Spleen (tissue), 11 donors: ENCODE measurements at regions not wholly inside any gene's neighbourhood (a gene's known extent, or its start where the extent isn't known, plus 50 kb on each side); places are given as distances from the start of the nearest gene placed in this dataset.

Experiments used
- DNase-seq: peaks from one replicate; pipeline ENCODE4 v3.0.0-alpha.2; 2020
- H3K27ac ChIP-seq, 8 donors: fragments of 200-600 bp; sonication (generic) in 7 of 8; 1 replicate in 4 of 8; 2 replicates in 4 of 8; pipeline versions ENCODE4 v1.5.0 to v1.8.0; 2016 to 2021; ENCODE audit warnings: inconsistent platforms in 4 of 8, mild to moderate bottlenecking in 4 of 8, moderate library complexity in 1 of 8
- H3K27me3 ChIP-seq, 7 donors: fragments of 200-600 bp; sonication (generic) in 6 of 7; replicated peaks in 1 of 7; 1 replicate in 4 of 7; 2 replicates in 3 of 7; pipeline versions ENCODE4 v1.5.0 to v1.8.0; 2016 to 2021; ENCODE audit warnings: inconsistent platforms in 3 of 7, mild to moderate bottlenecking in 1 of 7
- H3K36me3 ChIP-seq, 6 donors: fragments of 200-600 bp; sonication (generic) in 5 of 6; 1 replicate in 4 of 6; 2 replicates in 2 of 6; pipeline versions ENCODE4 v1.5.0 to v1.8.0; 2016 to 2021; ENCODE audit warnings: inconsistent platforms in 2 of 6
- H3K4me1 ChIP-seq, 6 donors: fragments of 200-600 bp; sonication (generic) in 5 of 6; 1 replicate in 3 of 6; 2 replicates in 3 of 6; pipeline versions ENCODE4 v1.5.0 to v1.8.0; 2016 to 2021; ENCODE audit warnings: inconsistent platforms in 3 of 6
- H3K4me3 ChIP-seq, 8 donors: fragments of 200-600 bp; sonication (generic) in 7 of 8; 1 replicate in 4 of 8; 2 replicates in 4 of 8; pipeline versions ENCODE4 v1.5.0 to v1.8.0; 2016 to 2021; ENCODE audit warnings: inconsistent platforms in 4 of 8, mild to moderate bottlenecking in 4 of 8, moderate library complexity in 2 of 8
- H3K9me3 ChIP-seq, 8 donors: fragments of 200-600 bp; sonication (generic) in 7 of 8; 1 replicate in 4 of 8; 2 replicates in 4 of 8; pipeline versions ENCODE4 v1.5.0 to v1.8.0; 2016 to 2021; ENCODE audit warnings: inconsistent platforms in 4 of 8
- POLR2A ChIP-seq, 3 donors: fragments of 450-650 bp; IDR thresholded peaks; one replicate each; pipeline ENCODE4 v1.5.1; 2017; ENCODE audit warnings: antibody characterized with exemption in 3 of 3, mild to moderate bottlenecking in 1 of 3
- POLR2AphosphoS5 ChIP-seq, 3 donors: sonication (generic); formaldehyde crosslinking; IDR thresholded peaks; one replicate each; pipeline ENCODE4 v1.5.1; 2017; ENCODE audit warnings: antibody characterized with exemption in 3 of 3
- WGBS, 5 donors: extraction: QIAGEN DNeasy Blood & Tissue Kit in 3 of 5; methylation state at CpG; one replicate each; pipeline versions ENCODE4 v1.1.5 to v1.1.7; 2013 to 2018; 5-methylcytosine and 5-hydroxymethylcytosine counted together
- intact Hi-C: fragments of 100-400 bp; cut with DNase I; formaldehyde crosslinking; loops from one replicate; pipeline ENCODE4 v1.15.0; 2023; ENCODE audit warnings: low total_unique reads
- TF ChIP-seq, protein P1 (sequence below), 11 experiments: fragments of 200-600 bp in 7 of 11; fragments of 450-650 bp in 4 of 11; sonication (generic) in 4 of 11; IDR thresholded peaks in 8 of 11; conservative IDR thresholded peaks in 3 of 11; 1 replicate in 7 of 11; 2 replicates in 4 of 11; pipeline versions ENCODE4 v1.4.0 to v1.8.0; 2016 to 2021; ENCODE audit warnings: antibody characterized with exemption in 11 of 11, inconsistent platforms in 4 of 11, mild to moderate bottlenecking in 1 of 11
- donor health status: healthy with polysubstance abuse.
- donor health status: DM: no; HTN: no; CAD: no; lungs with moderate emphysema.
- donor health status: DM: no; HTN: no; CAD: no.
- donor health status: Bipolar disorder and iron deficiency.
- donor health status: healthy.
- donor health status: DM: no; HTN: no; CAD: no.
- donor health status: DM: yes; HTN: yes; CAD: no.

- H3K9me3 ChIP-seq: no peaks in the 10 kb centered on the region
- no peak for DNase-seq
- no peaks in the 10 kb centered on the region for H3K4me1 ChIP-seq
- TF ChIP-seq, protein P1, sequence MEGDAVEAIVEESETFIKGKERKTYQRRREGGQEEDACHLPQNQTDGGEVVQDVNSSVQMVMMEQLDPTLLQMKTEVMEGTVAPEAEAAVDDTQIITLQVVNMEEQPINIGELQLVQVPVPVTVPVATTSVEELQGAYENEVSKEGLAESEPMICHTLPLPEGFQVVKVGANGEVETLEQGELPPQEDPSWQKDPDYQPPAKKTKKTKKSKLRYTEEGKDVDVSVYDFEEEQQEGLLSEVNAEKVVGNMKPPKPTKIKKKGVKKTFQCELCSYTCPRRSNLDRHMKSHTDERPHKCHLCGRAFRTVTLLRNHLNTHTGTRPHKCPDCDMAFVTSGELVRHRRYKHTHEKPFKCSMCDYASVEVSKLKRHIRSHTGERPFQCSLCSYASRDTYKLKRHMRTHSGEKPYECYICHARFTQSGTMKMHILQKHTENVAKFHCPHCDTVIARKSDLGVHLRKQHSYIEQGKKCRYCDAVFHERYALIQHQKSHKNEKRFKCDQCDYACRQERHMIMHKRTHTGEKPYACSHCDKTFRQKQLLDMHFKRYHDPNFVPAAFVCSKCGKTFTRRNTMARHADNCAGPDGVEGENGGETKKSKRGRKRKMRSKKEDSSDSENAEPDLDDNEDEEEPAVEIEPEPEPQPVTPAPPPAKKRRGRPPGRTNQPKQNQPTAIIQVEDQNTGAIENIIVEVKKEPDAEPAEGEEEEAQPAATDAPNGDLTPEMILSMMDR (IDR thresholded peaks at IDR 0.05 in 8 of 11, conservative IDR thresholded peaks at IDR 0.05 in 3 of 11): no peak
- TF ChIP-seq POLR2AphosphoS5 (IDR thresholded peaks at IDR 0.05): no peak
- TF ChIP-seq POLR2A (IDR thresholded peaks at IDR 0.05): no peak
- H3K27ac ChIP-seq: no peak overlapping the region
- H3K36me3 ChIP-seq: no peaks in the 10 kb centered on the region
- 65 to 90% (median 74%) methylated on average over 3 of the region's 3 CpGs for WGBS, 5 donors
- intact Hi-C loops: no loop called here
- H3K4me3 ChIP-seq: no peak overlapping the region
- peaks cover 0 to 8% (median 0%) of the 10 kb centered on the region in 7 donors for H3K27me3 ChIP-seq
Observed at GRCh38 chr15:31839388-31839787, 190.9 kb upstream of the CHRNA7 start.

DNA sequence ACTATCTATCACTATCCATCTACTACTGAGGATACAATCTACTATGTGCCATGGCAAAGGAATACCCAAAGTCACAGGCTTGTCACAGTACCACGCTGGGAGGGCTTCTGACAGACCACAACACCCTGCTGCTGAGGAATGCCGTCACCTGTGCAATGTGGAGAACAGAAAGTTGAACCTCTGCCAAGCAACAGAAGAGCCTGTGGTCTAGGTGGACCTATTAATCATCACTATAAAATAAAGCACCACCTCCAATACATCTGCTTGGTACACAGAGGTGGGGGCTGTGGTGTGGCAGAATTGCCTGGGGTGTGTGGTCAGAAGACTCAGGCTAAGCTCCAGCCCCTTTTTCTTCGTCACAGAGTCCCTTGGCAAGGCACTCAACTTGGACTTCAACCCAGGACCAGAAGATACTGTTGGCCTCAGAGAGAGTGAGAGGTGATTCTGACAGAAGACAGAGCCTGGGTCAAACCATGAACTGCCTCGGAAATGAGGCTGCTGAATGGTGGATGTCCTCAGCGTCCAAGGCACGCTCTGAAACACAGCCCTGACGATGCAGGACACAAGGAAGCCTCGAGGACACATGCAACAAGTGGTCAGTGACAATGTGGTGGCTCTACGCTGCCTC, 189.4 kb upstream of the CHRNA7 start:
- H3K36me3 ChIP-seq: no peaks in the 10 kb centered on the region
- whole genome bisulfite sequencing, 5 donors: 63 to 84% (median 69%) methylated on average over 9 of the region's 9 CpGs
- no peaks in the 10 kb centered on the region for H3K9me3 ChIP-seq
- no peak overlapping the region for H3K4me3 ChIP-seq
- DNase-seq: no peak
- peaks cover 0 to 8% (median 0%) of the 10 kb centered on the region in 7 donors for H3K27me3 ChIP-seq
- H3K4me1 ChIP-seq: no peaks in the 10 kb centered on the region
- TF ChIP-seq POLR2A (IDR thresholded peaks at IDR 0.05) (no peak), POLR2AphosphoS5 (IDR thresholded peaks at IDR 0.05) (no peak)
- TF ChIP-seq, protein P1 (IDR thresholded peaks at IDR 0.05 in 8 of 11, conservative IDR thresholded peaks at IDR 0.05 in 3 of 11): no peak
- no peak overlapping the region for H3K27ac ChIP-seq
- intact Hi-C loops: no loop called here

DNA sequence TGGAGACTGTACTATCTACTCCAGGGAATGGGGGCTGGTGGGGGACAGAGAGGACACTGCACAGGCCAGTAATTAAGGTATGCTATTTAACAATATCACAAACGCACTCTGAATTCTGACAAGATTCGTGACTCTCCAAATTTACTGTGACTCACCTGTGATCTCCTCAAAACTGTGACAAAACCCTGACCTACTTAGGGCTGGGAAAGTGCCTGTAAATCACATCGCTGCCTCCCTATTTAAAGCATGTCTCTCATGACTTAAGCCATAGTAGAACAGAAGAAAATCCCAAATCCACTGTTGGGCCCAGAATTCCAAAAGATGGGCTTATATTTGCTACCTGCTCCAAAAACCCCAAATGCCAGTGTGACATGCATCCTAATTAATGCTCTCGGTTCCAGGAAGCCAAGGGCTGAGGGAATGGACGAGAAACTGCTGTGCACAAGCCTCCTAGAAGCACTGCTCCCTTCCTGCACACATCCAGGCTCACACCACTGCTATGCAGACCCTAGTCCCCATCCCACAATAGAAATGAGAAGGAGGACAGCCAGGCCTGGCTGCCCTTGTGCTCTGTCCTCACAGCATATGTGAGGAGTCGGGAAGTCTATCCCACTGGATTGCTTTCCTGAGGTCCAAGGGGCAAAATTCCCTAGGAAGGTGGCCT, 187.7 kb upstream of the CHRNA7 start:
- H3K4me3 ChIP-seq: no peak overlapping the region
- intact Hi-C loops: no loop called here
- H3K27me3 ChIP-seq: peaks cover 0 to 8% (median 0%) of the 10 kb centered on the region in 7 donors
- no peaks in the 10 kb centered on the region for H3K36me3 ChIP-seq
- H3K9me3 ChIP-seq: no peaks in the 10 kb centered on the region
- 61 to 75% (median 70%) methylated on average over 6 of the region's 6 CpGs for WGBS, 5 donors
- no peaks in the 10 kb centered on the region for H3K4me1 ChIP-seq
- TF ChIP-seq POLR2A (IDR thresholded peaks at IDR 0.05): no peak
- TF ChIP-seq, protein P1 (IDR thresholded peaks at IDR 0.05 in 8 of 11, conservative IDR thresholded peaks at IDR 0.05 in 3 of 11): no peak
- no peak for TF ChIP-seq POLR2AphosphoS5 (IDR thresholded peaks at IDR 0.05)
- DNase-seq: no peak
- H3K27ac ChIP-seq: no peak overlapping the region

- Histone ChIP-seq H3K27ac (no peak overlapping the region), H3K9me3 (peaks cover 0 to 3% (median 1%) of the 10 kb centered on the region in 8 donors), H3K4me1 (no peaks in the 10 kb centered on the region), H3K36me3 (no peaks in the 10 kb centered on the region), H3K4me3 (no peak overlapping the region), H3K27me3 (peaks cover 0 to 8% (median 0%) of the 10 kb centered on the region in 7 donors)
- no peak for DNase-seq
- intact Hi-C loops: no loop called here
- TF ChIP-seq, protein P1 (IDR thresholded peaks at IDR 0.05 in 8 of 11, conservative IDR thresholded peaks at IDR 0.05 in 3 of 11): no peak
- TF ChIP-seq POLR2AphosphoS5 (IDR thresholded peaks at IDR 0.05) (no peak), POLR2A (IDR thresholded peaks at IDR 0.05) (no peak)
- WGBS, 5 donors: 67 to 83% (median 75%) methylated on average over 5 of the region's 5 CpGs
Observed at GRCh38 chr15:31843426-31844055, 186.8 kb upstream of the CHRNA7 start.
